Fibroblast of skin of left biceps (primary cell): ENCODE measurements at regions not wholly inside any gene's neighbourhood (a gene's known extent, or its start where the extent isn't known, plus 50 kb on each side); places are given as distances from the start of the nearest gene placed in this dataset.
"Not testable (repeated sequence)": the region's sequence is repeated elsewhere in the genome, so short reads cannot be mapped to it uniquely, and the experiment has no call there.

Source experiments
- DNase-seq, 2 experiments: peaks; one replicate each; pipeline ENCODE4 v3.0.0-alpha.2; 2013; ENCODE audit warnings: low read depth in 2 of 2

DNA sequence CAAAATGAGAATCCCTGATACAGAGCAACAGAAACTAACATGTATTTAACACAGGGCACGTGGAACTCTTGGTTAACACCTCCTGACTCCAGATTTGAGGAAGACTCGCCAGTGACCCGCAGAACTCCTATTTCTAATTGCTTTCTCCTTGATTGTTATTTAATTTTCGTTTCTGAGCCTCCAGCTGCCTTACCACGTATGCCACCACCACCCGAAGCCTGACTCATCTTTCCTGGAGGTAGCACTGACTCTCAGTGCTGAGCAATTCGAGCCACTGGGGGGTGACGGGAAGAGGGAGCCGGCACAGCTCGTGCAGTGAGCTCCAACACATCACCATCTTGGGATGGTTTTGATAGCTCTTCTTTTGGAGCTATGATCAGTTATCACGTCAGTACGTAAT, 273.9 kb upstream of the MGMT start:
- no peak for DNase-seq

DNA sequence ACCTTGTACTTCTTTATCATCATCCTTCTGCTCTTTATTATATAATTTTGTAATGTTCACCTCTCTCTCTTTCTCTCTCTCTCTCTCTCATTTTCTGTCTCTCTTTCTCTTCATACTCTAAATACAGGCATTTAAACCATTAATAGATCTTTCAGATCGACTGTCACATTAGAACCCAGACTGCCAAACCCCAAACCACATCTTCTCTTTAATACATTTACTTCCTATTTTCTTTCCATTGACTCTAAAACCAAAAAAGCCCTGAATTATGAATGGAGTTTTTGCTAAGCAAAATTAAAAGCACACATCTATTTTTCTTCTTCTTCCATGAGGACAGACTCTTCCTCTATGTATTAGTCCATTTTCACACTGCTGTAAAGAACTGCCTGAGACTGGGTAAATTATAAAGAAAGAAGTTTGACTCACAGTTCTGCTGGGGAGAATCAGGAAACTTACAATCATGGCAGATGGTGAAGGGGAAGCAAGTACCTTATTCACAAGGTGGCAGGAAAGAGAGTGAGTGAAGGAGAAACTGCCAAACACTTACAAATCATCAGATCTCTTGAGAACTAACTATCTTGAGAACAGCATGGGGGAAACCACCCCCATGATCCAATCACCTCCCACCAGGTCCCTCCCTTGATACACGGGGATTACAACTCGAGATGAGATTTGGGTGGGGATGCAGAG, 272.7 kb upstream of the MGMT start:
- DNase-seq, result no peak

DNA sequence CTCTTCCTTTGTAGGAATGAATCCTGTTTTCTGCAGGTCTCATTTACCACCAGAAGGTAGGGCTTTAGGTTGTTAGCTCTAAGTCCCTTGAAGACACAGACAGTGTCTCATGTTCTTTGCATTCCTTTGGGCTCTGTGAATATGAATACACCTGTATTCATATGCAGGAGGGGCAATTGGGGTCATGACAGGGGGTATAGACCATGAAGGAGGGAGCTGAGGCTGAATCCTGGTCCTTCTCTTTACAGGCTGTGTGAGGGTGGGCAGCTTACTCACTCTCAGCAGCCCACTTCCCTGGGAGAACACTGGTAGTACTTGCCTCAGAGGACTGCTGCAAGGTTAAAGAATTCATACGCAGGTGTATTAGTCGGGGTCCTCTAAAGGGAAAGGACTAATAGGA, 267.2 kb upstream of the MGMT start:
- no peak for DNase-seq

DNA sequence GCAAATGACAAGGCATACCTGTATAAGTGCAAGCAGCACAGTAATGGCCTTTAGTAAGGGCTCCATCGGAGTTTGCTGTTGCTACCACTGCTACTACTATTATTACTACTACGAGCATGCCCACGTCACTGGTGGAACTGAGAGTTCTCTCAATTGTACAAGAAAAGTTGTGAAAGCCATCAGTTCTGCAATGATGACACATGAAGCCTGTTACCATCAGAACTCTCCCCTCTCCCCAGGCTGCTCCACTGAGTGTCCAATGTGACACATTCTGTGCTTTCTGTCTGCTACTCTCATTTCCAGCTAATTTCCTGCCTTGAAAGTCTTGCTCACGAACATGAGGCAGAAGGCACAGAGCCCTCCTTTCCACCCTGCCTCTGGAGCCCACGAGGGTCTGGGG, 263.2 kb upstream of the MGMT start:
- no peak for DNase-seq

DNA sequence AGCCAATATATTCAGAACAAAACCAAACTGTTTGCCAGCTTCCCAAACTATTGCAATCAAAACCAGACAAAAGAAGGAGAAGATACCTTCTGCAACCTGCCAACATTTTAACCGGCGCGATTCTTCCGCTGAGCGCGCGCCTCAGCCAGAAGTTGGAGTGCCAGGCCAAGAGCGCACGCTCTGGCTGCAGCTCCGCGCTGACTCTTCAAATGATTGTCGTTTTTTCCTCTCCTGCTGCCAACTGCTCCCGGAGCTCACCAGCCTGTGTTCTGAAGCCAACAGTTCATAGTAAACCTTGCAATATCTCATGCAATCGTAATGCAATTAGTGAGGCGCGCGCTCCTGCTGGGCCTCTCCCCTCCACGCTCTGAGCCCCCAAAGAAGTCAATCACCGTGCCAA, 259.7 kb upstream of the MGMT start:
- DNase-seq, result no peak

DNA sequence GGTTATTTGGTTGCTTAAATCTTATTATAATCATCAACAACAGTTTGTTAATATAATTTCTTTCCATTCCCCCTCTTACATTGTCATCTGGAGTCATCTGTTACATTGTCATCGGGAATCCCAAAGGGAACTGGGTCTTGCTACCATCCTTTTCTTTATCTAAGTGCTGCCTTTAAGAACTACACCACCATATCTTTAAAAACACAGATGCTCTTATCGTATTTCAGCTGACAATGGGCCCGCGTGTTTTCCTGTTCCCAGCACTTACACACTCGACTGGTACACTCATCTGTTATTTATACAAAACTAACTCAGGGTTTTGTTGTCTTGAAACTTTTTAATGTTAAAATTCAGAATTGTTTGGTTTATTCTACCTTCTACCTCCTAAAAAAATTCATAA, 256.2 kb upstream of the MGMT start:
- no peak for DNase-seq

DNA sequence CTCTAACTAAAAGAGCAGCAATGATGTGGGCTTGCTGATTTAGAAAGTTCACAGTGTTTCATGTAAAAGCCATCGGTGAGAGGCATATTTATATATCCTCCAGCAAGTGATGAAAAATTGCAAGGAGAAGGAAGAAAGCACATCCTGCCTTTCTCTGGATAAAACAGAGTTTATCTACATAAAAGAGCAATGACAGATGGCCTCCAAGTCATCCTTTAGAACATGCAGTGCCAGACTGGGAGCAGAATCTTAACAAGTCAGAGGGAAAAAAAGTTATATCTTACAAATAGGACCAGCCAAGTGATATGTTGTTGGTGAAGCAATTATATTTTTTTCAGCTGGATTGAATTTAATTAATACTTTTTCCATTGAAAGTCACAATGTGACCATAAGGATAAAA, 253.8 kb upstream of the MGMT start:
- no peak for DNase-seq

DNA sequence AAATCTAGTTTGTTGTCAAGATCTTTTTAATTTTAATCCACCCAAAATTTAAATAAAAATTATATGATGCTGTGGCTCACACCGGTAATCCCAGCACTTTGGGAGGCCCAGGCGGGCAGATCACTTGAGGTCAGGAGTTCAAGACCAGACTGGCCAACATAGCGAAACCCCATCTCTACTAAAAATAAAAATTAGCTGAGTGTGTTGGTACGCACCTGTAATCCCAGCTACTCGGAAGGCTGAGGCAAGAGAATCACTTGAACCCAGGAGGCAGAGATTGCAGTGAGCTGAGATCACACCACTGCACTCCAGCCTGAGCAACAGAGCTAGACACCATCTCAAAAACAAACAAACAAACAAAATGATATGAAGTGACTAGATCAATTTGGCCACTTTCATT, 253.0 kb upstream of the MGMT start:
- not testable (repeated sequence) for DNase-seq

DNA sequence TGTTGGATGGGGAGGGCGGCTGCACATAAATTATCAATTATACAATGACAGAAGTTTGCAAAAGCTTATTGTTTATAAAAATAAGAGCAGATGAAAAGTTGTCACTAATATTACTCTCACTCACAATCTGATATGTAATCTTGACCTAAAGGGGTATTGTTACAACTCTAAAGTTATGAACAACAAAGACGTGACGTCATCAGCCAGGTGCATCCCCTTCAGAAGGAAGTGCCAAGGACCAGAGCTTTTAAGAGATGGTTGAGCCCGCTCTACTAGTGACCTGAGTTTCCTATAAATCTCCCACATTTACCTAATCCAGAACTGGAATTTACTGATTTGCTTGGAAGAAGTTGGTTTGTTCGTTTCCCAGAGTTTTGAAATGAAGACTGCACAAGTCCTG, 247.7 kb upstream of the MGMT start:
- no peak for DNase-seq

DNA sequence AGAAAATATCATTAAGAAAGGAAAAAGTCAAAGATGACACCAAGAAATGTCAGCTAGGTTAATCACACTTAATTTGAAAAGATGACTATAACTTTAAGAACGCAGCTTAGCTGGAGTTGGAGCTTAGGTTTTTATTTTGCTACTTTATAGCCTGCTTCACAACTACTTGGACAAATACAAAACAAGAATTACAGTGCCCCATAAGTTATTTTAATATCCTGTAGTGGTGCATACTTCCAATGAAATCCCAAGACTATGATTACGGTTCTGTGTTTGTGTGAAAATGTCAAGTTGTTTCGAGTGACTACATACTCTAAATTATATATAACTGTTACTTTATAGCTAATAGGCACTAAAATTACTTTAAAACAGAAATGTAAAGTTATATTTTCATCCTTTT, 244.6 kb upstream of the MGMT start:
- DNase-seq, result no peak

DNA sequence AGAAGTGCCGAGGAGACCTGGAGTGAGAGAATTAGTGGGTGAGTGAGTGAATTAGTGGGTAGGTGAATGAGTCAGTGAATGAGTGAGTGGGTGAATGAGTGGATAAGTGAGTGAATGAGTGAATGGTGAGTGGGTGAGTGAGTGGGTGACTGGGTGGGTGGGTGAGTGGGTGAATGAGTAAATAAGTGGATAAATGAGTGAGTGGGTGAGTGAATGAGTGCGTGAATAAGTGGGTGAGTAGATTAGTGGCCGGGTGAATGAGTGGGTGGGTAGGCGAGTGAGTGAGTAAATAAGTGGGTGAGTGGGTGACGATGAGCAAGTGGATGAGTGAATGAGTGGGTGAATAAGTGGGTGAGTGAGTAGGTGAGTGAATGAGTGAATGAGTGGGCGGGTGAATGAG, 243.7 kb upstream of the MGMT start:
- no peak for DNase-seq

DNA sequence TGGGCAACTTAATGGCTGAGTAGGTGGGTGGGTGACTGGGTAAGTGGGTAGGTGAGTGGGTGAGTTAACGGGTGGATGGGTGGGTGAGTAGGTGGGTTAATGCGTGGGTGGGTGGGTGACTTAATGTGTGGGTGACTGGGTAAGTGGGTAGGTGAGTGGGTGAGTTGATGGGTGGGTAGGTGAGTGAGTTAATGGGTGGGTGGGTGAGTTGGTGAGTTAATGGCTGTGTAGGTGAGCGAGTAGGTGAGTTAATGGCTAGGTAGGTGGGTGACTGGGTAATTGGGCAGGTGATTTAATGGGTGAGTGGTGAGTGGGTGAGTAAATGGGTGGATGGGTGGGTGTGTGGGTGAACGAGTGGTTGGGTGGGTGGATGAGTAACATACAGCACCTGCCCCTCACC, 243.0 kb upstream of the MGMT start:
- DNase-seq, result no peak

DNA sequence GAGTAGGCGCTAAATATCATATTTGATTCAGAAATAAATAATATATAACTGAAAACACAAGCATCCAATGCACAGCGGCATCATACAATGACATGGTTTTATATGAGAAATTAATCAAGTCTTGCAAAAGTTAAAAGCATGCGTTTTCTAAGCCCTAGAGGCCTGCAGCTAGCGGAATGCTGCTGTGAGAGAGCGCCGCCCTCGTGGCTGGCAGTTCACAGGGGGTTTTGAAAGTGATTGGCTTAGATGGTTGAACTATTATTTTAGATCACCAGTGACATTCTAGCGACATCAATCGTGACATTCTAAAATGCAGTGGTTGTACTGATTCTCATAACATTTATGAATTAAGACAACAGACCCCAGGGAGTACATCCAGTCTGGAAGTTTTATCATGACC, 235.2 kb upstream of the MGMT start:
- DNase-seq, result no peak

DNA sequence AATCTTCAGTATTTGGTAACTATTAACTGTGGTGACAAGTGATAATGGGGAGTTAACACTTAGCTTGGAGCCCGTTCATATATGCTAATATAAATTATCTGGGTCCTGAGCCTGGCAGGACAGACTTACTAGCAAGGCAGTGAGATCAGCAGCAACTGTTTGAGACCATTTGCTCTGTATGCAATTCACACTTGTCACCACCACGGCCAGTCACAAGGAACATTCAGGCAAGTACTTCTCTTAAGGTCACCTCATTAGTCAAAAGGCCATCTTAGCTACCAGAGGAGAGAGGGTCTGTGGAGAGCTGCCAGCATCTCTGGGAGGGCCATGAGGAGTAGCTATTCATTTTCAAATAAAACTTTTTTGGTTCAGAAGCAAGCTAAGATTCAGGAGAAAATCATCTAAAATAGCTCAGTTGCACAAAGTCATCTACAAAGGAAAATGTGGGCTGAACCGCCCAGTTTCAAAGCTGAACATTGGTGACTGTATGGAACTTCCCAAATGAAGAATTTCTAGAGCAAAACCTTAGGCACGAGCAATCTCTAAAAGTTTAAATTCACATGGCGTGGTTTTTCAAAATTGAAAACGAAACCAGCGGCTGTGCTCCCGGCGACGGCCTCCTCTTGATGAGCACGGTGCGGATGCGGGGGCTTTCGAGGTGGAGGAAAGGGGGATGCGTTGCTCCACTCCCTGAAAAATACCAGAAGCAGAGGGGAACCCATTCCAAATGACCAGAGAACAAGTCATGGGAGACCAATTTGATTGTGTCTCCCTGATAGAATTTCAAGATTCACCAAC, 233.5 kb upstream of the MGMT start:
- no peak for DNase-seq

DNA sequence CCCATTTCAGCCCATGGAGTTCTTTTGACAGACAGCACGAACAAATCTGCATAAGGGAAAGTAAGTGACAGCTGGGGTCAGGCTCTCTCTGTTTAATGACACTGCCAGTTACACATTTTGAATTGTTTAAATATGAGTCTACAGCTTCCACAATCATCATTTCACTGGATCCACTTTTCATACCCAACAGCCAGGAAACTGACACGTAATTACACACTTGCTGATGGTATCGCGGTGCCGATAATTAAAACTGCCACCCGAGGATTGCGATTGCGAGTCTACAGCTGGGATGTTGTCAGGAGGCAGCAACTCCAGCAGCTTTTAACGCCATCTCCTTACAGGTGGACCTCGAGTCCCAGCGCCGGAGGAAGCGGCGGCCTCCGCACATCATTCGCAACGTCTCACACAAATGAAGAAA, 230.8 kb upstream of the MGMT start:
- DNase-seq, result no peak

DNA sequence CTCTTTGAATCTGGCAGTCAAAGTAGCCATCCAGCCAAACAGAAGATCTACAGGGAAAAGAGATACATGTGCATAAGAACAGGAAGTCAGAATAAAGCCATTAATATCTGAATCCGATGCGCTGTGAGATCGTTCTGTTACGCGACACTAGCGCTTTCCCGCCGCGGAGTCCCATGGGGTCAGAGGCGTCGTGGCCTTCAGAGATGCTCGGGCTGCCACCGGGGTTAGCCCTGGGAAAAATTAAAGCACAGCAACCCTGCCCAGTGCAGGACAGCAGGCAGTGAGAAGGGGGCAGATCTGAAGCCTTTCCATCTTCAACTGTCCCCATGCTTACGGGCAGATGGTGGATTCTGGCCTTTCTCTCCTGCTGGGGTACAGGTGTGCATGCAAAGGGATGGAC, 225.6 kb upstream of the MGMT start:
- no peak for DNase-seq

DNA sequence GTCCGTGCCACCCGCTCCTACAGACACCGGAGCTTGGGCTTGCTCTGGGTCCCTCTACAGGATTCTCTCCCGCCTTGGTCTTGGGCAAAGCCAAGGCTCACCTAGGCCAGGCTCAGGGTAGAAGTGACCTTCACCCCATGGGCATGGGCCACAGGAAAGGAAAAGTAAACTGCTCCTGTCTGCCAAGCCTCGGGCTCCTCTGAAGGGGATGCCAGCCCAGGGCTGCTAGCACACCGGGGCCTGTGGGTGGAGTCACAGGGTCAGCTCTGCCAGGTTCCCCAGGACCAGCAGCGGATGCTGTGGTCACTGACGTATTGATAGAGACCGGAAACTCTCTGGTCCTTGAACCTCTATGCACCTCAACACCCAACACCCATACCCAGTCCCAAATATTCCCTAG, 222.7 kb upstream of the MGMT start:
- DNase-seq, result no peak

DNA sequence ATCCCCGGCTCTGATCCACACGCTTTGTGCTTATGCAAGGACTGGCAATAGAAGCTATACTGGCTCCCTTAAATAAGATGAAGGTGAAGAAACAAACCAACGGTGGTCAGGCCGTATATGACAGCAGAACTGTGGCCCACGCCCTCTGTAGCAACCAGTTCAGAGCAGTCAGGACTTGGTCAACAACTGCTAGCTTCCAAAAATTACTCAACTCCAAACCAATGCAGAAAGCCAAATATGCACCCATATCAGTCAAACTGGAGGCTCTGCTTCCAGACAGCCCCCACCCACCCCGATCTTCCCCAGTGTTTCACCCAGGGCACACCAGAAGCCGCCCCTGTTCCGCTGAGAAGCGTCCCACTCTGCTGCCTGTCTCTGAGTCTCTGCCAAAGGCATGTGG, 222.3 kb upstream of the MGMT start:
- DNase-seq, result no peak

DNA sequence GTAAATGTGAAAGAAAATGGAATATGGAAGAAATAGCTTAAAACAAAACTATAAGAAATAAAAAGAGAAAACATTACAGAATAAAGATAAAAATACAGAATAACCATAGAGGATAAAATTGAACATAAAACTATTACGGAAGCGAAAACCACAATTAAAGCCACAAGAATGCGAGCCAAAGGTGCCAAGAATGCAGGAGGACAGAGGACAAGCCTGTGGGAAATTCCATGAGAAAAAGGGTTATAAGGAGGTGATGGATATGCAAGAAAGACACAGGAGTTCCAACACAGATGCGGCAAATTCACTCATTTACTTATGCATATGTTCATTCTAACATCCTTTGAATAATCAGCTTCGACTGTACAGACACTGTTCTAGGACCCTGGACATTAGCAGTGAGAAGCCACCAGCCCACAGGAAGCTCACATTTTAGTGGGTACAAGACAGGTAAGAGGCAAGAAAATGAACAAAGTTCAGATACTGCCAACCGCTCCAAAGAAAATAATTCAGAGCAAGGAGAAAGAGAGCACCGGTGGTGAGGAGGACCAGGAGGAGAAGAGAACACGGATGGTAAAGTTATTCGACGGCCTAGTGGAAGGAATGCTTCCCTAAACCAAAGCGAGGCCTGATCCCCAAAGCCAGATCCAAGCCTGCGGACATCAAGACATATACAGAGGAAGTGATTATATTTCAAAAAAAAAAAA, 213.7 kb upstream of the MGMT start:
- DNase-seq, result no peak

DNA sequence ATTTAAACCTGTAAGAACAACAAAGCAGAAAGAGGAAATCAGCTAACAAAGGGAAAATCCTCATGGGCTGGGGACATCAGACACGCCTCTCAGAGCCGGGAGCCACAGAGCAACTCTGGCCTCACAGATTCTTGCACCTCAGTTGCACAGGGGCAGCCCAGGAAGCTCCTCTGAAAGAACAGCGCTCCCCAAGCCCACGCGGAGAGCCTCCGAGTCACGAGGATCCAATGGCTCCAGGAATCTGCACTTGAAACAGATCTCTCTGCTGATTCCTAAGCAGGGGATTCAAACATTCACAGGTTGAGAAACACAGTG, 213.2 kb upstream of the MGMT start:
- DNase-seq, result no peak

DNA sequence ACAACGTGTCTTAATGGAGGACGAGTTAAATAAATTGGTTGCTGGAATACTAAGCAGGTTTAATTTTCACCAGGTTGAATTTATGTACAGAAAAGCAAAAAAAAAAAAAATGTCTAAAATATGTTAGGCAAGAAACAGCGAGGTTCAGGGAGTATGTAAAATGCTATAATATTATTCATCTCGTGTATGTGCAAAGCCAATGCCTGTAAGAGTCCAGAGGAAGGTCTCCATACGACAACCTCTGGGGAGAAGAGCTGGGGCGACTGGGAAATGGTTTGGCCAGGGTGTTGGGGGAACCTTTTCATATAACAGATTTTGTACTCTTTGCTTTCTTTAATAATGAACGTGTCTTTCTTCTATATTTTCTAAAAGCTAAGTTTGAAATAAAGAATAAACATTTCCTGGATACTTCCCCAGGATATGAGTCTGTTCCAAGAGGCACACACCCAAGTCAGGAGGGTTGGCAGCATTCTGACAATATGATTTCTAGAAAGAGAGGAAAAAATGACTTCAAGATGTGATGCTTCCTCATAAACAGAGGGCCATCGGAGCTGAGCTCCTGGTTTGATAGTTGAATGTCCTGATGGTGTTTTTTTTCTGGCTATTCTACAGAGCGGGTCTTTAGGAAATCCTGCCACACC, 208.6 kb upstream of the MGMT start:
- no peak for DNase-seq

DNA sequence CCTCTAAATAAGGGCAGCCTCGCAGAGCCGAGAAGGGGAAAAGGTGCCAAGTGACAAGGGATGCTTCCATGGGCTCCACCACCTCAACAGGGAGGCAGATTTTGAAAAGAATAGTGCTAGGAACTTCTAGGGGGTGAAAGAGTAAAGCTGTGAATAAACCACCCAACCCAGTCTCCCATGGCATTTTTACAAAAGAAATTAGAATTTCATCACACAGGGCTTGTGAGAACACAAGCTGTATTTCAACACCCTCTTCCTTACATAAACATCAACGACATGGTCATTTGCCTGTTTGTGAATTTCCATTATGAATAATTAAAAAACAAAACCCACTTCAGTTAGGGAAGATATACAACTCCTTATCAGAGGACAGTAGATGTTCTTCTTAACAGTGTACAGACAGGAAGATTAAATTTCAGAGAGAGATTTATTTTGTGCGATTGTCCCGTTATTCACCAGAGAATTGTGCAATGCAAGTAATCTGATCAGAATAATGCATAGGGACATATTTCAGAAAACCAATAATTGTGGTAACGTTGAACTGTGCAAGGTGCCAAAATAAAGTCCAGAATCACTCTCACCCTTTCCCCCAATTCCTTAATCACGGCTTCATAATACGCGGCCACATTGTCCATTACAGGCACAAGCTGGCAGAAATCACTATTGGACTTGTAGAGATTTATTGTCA, 207.8 kb upstream of the MGMT start:
- DNase-seq, result no peak
